Esophagus muscularis mucosa (tissue), 4 donors: ENCODE measurements at regions not wholly inside any gene's neighbourhood (a gene's known extent, or its start where the extent isn't known, plus 50 kb on each side); places are given as distances from the start of the nearest gene placed in this dataset.

ENCODE experiments used
- DNase-seq: peaks from one replicate; pipeline ENCODE4 v3.0.0-alpha.2; 2017; ENCODE audit errors: extremely low spot score
- H3K27ac ChIP-seq, 4 donors: fragments of 200-600 bp; sonication (generic); replicated peaks in 1 of 4; 1 replicate in 3 of 4; 2 replicates in 1 of 4; pipeline ENCODE4 v1.5.1; 2016 to 2019; ENCODE audit warnings: mild to moderate bottlenecking in 1 of 4
- H3K27me3 ChIP-seq, 4 donors: fragments of 200-600 bp; sonication (generic); one replicate each; pipeline versions ENCODE4 v1.5.1 to v1.6.0; 2016 to 2019
- H3K36me3 ChIP-seq, 4 donors: fragments of 200-600 bp; sonication (generic); one replicate each; pipeline ENCODE4 v1.5.1; 2016 to 2019
- H3K4me1 ChIP-seq, 4 donors: fragments of 200-600 bp; sonication (generic); one replicate each; pipeline ENCODE4 v1.5.1; 2016 to 2019
- H3K4me3 ChIP-seq, 4 donors: fragments of 200-600 bp; sonication (generic); 1 replicate in 2 of 4; 2 replicates in 2 of 4; pipeline ENCODE4 v1.5.1; 2016 to 2019; ENCODE audit warnings: mild to moderate bottlenecking in 4 of 4, moderate library complexity in 1 of 4
- H3K9me3 ChIP-seq, 4 donors: fragments of 200-600 bp; sonication (generic); 1 replicate in 3 of 4; 2 replicates in 1 of 4; pipeline ENCODE4 v1.5.1; 2016 to 2019
- CTCF ChIP-seq, 3 experiments: fragments of 200-600 bp in 2 of 3; fragments of 450-650 bp in 1 of 3; sonication (generic) in 2 of 3; IDR thresholded peaks; one replicate each; pipeline ENCODE4 v1.5.1; 2017 to 2019; ENCODE audit warnings: antibody characterized with exemption in 3 of 3, mild to moderate bottlenecking in 2 of 3, moderate library complexity in 1 of 3
- EP300 ChIP-seq: sonication (generic); formaldehyde crosslinking; IDR thresholded peaks from one replicate; pipeline ENCODE4 v1.6.1; 2017; ENCODE audit warnings: antibody characterized with exemption
- POLR2A ChIP-seq: fragments of 450-650 bp; IDR thresholded peaks from one replicate; pipeline ENCODE4 v1.6.1; 2017; ENCODE audit warnings: antibody characterized with exemption, moderate library complexity, mild to moderate bottlenecking, low read depth
- POLR2AphosphoS5 ChIP-seq, 2 donors: sonication (generic); formaldehyde crosslinking; IDR thresholded peaks; one replicate each; pipeline ENCODE4 v1.6.1; 2017; ENCODE audit warnings: antibody characterized with exemption in 2 of 2
- WGBS: methylation state at CpG from one replicate; pipeline ENCODE4 v1.1.5; 2018; 5-methylcytosine and 5-hydroxymethylcytosine counted together
- intact Hi-C: fragments of 100-400 bp; cut with DNase I; formaldehyde crosslinking; loops from one replicate; pipeline ENCODE4 v1.15.1; 2023

- intact Hi-C loops = no loop called here
- H3K9me3 ChIP-seq = peaks cover 0 to 5% (median 2%) of the 10 kb centered on the region in 4 donors
- no peak overlapping the region for H3K4me3 ChIP-seq
- no peak for DNase-seq
- H3K36me3 ChIP-seq = no peaks in the 10 kb centered on the region
- no peaks in the 10 kb centered on the region for H3K4me1 ChIP-seq
- H3K27me3 ChIP-seq = no peaks in the 10 kb centered on the region
- no peak for TF ChIP-seq CTCF (IDR thresholded peaks at IDR 0.05)
- no peak for TF ChIP-seq EP300
- no peak for TF ChIP-seq POLR2A
- no peak for TF ChIP-seq POLR2AphosphoS5 (IDR thresholded peaks at IDR 0.05)
- no peak overlapping the region for H3K27ac ChIP-seq
- WGBS = 86% methylated on average over 3 of the region's 3 CpGs
These were observed 327.7 kb downstream of the SATB1 start for GRCh38 chr3:18097473-18097872.

GRCh38 chr3:18092726-18093125 is 332.4 kb downstream of the SATB1 start:
- 69% methylated on average over 5 of the region's 5 CpGs for WGBS
- no peak overlapping the region for H3K27ac ChIP-seq
- H3K36me3 ChIP-seq = no peaks in the 10 kb centered on the region
- H3K4me1 ChIP-seq = no peaks in the 10 kb centered on the region
- no peaks in the 10 kb centered on the region for H3K27me3 ChIP-seq
- TF ChIP-seq CTCF (IDR thresholded peaks at IDR 0.05) (no peak), EP300 (no peak)
- no peak overlapping the region for H3K4me3 ChIP-seq
- DNase-seq = no peak
- intact Hi-C loops = no loop called here
- peaks cover 0 to 5% (median 2%) of the 10 kb centered on the region in 4 donors for H3K9me3 ChIP-seq

- Histone ChIP-seq H3K27me3 (no peaks in the 10 kb centered on the region), H3K4me1 (no peaks in the 10 kb centered on the region), H3K4me3 (no peak overlapping the region), H3K27ac (no peak overlapping the region), H3K36me3 (no peaks in the 10 kb centered on the region), H3K9me3 (peaks cover 0 to 5% (median 0%) of the 10 kb centered on the region in 4 donors)
- no peak for DNase-seq
- intact Hi-C loops = no loop called here
- no peak for TF ChIP-seq CTCF (IDR thresholded peaks at IDR 0.05)
- TF ChIP-seq POLR2AphosphoS5 (IDR thresholded peaks at IDR 0.05) = no peak
- no peak for TF ChIP-seq EP300
- TF ChIP-seq POLR2A = no peak
These were observed 334.8 kb downstream of the SATB1 start for GRCh38 chr3:18090377-18090776.

- Histone ChIP-seq H3K4me1 (no peaks in the 10 kb centered on the region), H3K9me3 (no peaks in the 10 kb centered on the region), H3K27ac (no peak overlapping the region), H3K36me3 (no peaks in the 10 kb centered on the region), H3K4me3 (no peak overlapping the region), H3K27me3 (no peaks in the 10 kb centered on the region)
- intact Hi-C loops = no loop called here
- TF ChIP-seq POLR2A = no peak
- TF ChIP-seq CTCF (IDR thresholded peaks at IDR 0.05) = no peak
- no peak for TF ChIP-seq EP300
- no peak for TF ChIP-seq POLR2AphosphoS5 (IDR thresholded peaks at IDR 0.05)
- no peak for DNase-seq
- 51% methylated on average over 3 of the region's 3 CpGs for WGBS
These were observed 337.2 kb downstream of the SATB1 start for GRCh38 chr3:18087988-18088387.

GRCh38 chr3:18086760-18087159 is 338.4 kb downstream of the SATB1 start:
- Histone ChIP-seq H3K9me3 (no peaks in the 10 kb centered on the region), H3K27ac (no peak overlapping the region), H3K27me3 (no peaks in the 10 kb centered on the region), H3K4me3 (no peak overlapping the region), H3K36me3 (no peaks in the 10 kb centered on the region), H3K4me1 (no peaks in the 10 kb centered on the region)
- DNase-seq = no peak
- intact Hi-C loops = no loop called here
- TF ChIP-seq POLR2AphosphoS5 (IDR thresholded peaks at IDR 0.05) = no peak
- no peak for TF ChIP-seq EP300
- no peak for TF ChIP-seq CTCF (IDR thresholded peaks at IDR 0.05)
- TF ChIP-seq POLR2A = no peak
- 71% methylated on average over 5 of the region's 5 CpGs for WGBS
